K562 (cell line): ENCODE measurements at regions not wholly inside any gene's neighbourhood (a gene's known extent, or its start where the extent isn't known, plus 50 kb on each side); places are given as distances from the start of the nearest gene placed in this dataset.

ENCODE experiments used
- ATAC-seq: fragments of 200-7000 bp; cut with Tn5 transposase; 3 replicates; pipeline ENCODE4 v1.9.1; 2020; ENCODE audit warnings: moderate library complexity
- BruUV-seq: library from RNA; stranded (reverse); fragments of 400-500 nt; replicated peaks from 2 replicates; lab custom pipeline; 2021; lab: Mats Ljungman, UMichigan
- CTCF ChIA-PET: fragments of 300-600 bp; formaldehyde crosslinking; extraction: SDS; loops from one replicate; lab custom pipeline; 2021; ENCODE audit warnings: low intra/inter-chr PET ratio; lab: Yijun Ruan, JAX
- POLR2A ChIA-PET: fragments of 300-600, 350-650 bp; sonication (Branson Sonifier 250); formaldehyde crosslinking; extraction: SDS; loops from one replicate; lab custom pipeline; 2021; ENCODE audit warnings: antibody characterized with exemption, inconsistent platforms; lab: Yijun Ruan, JAX
- DNase-seq, 4 experiments: peaks; one replicate each; pipeline versions ENCODE4 v3.0.0 to v3.0.0-alpha.2; 2011 to 2018; ENCODE audit warnings: low spot score in 3 of 4, mixed read lengths in 3 of 4; ENCODE audit errors: extremely low read depth in 1 of 4
- FAIRE-seq: peaks from 2 replicates; lab custom pipeline; 2011; peaks lifted over from hg19 to GRCh38; lab: Jason Lieb, UNC
- H2AFZ ChIP-seq: 2 replicates; pipeline ENCODE4 v1.6.0; 2011; ENCODE audit warnings: low read depth, low read length, control low read depth, inconsistent platforms
- H3K27ac ChIP-seq: fragments of 200-600 bp; 3 replicates; pipeline ENCODE4 v1.8.0; 2011; ENCODE audit warnings: low read depth, mild to moderate bottlenecking, control low read depth, inconsistent platforms, low read length, moderate library complexity, mixed read lengths; ENCODE audit errors: extremely low read depth
- H3K27me3 ChIP-seq, 2 experiments: fragments of 300-600 bp in 1 of 2; 2 replicates in 1 of 2; 3 replicates in 1 of 2; pipeline versions ENCODE4 v1.6.0 to v1.8.0; 2011; ENCODE audit warnings: inconsistent platforms in 2 of 2, low read length in 2 of 2, mild to moderate bottlenecking in 1 of 2, mixed read lengths in 1 of 2, moderate library complexity in 1 of 2; ENCODE audit not compliant: control insufficient read depth in 2 of 2, insufficient read depth in 2 of 2
- H3K36me3 ChIP-seq: fragments of 300-600 bp; 3 replicates; pipeline ENCODE4 v1.8.0; 2011; ENCODE audit warnings: mild to moderate bottlenecking, low read length, inconsistent platforms; ENCODE audit not compliant: control insufficient read depth, insufficient read depth
- H3K4me1 ChIP-seq, 2 experiments: fragments of 200-600 bp in 1 of 2; replicated peaks in 1 of 2; 2 replicates in 1 of 2; 3 replicates in 1 of 2; pipeline versions ENCODE4 v1.5.1 to v1.8.0; 2011; ENCODE audit warnings: inconsistent platforms in 2 of 2, low read length in 2 of 2, mild to moderate bottlenecking in 1 of 2, mixed read lengths in 1 of 2, moderate library complexity in 1 of 2; ENCODE audit not compliant: control insufficient read depth in 2 of 2, insufficient read depth in 2 of 2
- H3K4me2 ChIP-seq: 2 replicates; pipeline ENCODE4 v1.6.1; 2011; ENCODE audit warnings: low read length, control low read depth, inconsistent platforms, mixed read lengths; ENCODE audit not compliant: insufficient read depth
- H3K4me3 ChIP-seq: fragments of 200-600 bp; sonication (generic), shearing (Covaris generic); 2 replicates; pipeline ENCODE4 v1.5.1; 2016; ENCODE audit warnings: control low read depth, inconsistent platforms
- H3K79me2 ChIP-seq: fragments of 200-600 bp; 3 replicates; pipeline ENCODE4 v1.8.0; 2011; ENCODE audit warnings: low read length, inconsistent platforms; ENCODE audit not compliant: control insufficient read depth, insufficient read depth
- H3K9ac ChIP-seq, 2 experiments: 2 replicates each; pipeline versions ENCODE4 v1.6.0 to v1.6.1; 2011; ENCODE audit warnings: low read depth in 2 of 2, low read length in 2 of 2, control low read depth in 1 of 2, inconsistent platforms in 1 of 2, mild to moderate bottlenecking in 1 of 2, mixed read lengths in 1 of 2; ENCODE audit not compliant: insufficient read depth in 1 of 2
- H3K9me1 ChIP-seq: one replicate; pipeline ENCODE4 v1.6.0; 2011; ENCODE audit warnings: inconsistent platforms, mild to moderate bottlenecking, low read length, moderate library complexity; ENCODE audit not compliant: control insufficient read depth, insufficient read depth
- H3K9me3 ChIP-seq: replicated peaks from 2 replicates; pipeline ENCODE4 v1.5.1; 2011; ENCODE audit warnings: low read depth, low read length, inconsistent platforms; ENCODE audit not compliant: control insufficient read depth, insufficient read depth
- H4K20me1 ChIP-seq: replicated peaks from 2 replicates; pipeline ENCODE4 v1.6.1; 2011; ENCODE audit warnings: low read length, inconsistent platforms, mixed read lengths; ENCODE audit not compliant: control insufficient read depth, insufficient read depth
- ELF4 ChIP-seq: fragments of 450-650 bp; formaldehyde crosslinking; IDR thresholded peaks from 2 replicates; pipeline ENCODE4 v1.4.0; 2022; ENCODE audit warnings: missing genetic modification characterization
- EP300 ChIP-seq: IDR thresholded peaks from 2 replicates; pipeline ENCODE4 v1.6.1; 2012; ENCODE audit warnings: low read length, improper control_type of control experiment
- GABPA ChIP-seq: fragments of 200-800 bp; sonication (Bioruptor generic); conservative IDR thresholded peaks from 2 replicates; pipeline ENCODE4 v1.6.1; 2016; ENCODE audit warnings: low read depth, missing genetic modification characterization, missing compliant biosample characterization
- GMEB1 ChIP-seq: fragments of 250-450 bp; sonication (Bioruptor Pico); IDR thresholded peaks from 2 replicates; pipeline ENCODE4 v1.4.0; 2020; ENCODE audit warnings: mild to moderate bottlenecking
- IFI16 ChIP-seq: fragments of 250-450 bp; sonication (Bioruptor Pico); IDR thresholded peaks from 2 replicates; pipeline ENCODE4 v2.1.2; 2022; ENCODE audit warnings: mild to moderate bottlenecking, inconsistent platforms
- KAT7 ChIP-seq: sonication (generic); formaldehyde crosslinking; IDR thresholded peaks from 2 replicates; pipeline ENCODE4 v1.8.0; 2022; ENCODE audit warnings: missing genetic modification reagents, mild to moderate bottlenecking, borderline replicate concordance
- MECOM ChIP-seq: fragments of 250-450 bp; sonication (Bioruptor Pico); IDR thresholded peaks from 2 replicates; pipeline ENCODE4 v1.8.0; 2022; ENCODE audit warnings: inconsistent platforms
- NRF1 ChIP-seq, 2 experiments: fragments of 450-650 bp; IDR thresholded peaks in 1 of 2; conservative IDR thresholded peaks in 1 of 2; 2 replicates each; pipeline ENCODE4 v1.6.1; 2014; ENCODE audit warnings: mild to moderate bottlenecking in 2 of 2
- RAD51 ChIP-seq: fragments of 450-650 bp; IDR thresholded peaks from 2 replicates; pipeline ENCODE4 v1.7.1; 2016; ENCODE audit warnings: low read depth, mild to moderate bottlenecking, borderline replicate concordance
- RBFOX2 ChIP-seq: fragments of 200-400 bp; formaldehyde crosslinking; IDR thresholded peaks from 2 replicates; pipeline ENCODE4 v1.6.1; 2017; ENCODE audit warnings: low read depth, mild to moderate bottlenecking, low read length, moderate library complexity
- SP2 ChIP-seq: IDR thresholded peaks from 2 replicates; pipeline ENCODE4 v1.6.1; 2011; ENCODE audit warnings: mild to moderate bottlenecking, low read depth, low read length, moderate library complexity; ENCODE audit not compliant: poor library complexity, severe bottlenecking; ENCODE audit errors: extremely low read depth
- SREBF1 ChIP-seq: fragments of 150-350 bp; IDR thresholded peaks from 2 replicates; pipeline ENCODE4 v1.6.1; 2014; ENCODE audit warnings: antibody characterized with exemption, low read depth, low read length, borderline replicate concordance
- TRIM28 ChIP-seq: fragments of 450-650 bp; IDR thresholded peaks from 2 replicates; pipeline ENCODE4 v1.6.1; 2017
- ZBTB11 ChIP-seq, 3 experiments: fragments of 200-800 bp in 1 of 3; fragments of 250-450 bp in 1 of 3; fragments of 450-650 bp in 1 of 3; sonication (Bioruptor Pico) in 1 of 3; sonication (Bioruptor generic) in 1 of 3; formaldehyde crosslinking in 1 of 3; IDR thresholded peaks; 2 replicates each; pipeline versions ENCODE4 v1.6.1 to v1.8.0; 2016 to 2022; ENCODE audit warnings: mild to moderate bottlenecking in 2 of 3, missing genetic modification characterization in 2 of 3, missing compliant biosample characterization in 1 of 3, moderate library complexity in 1 of 3
- ZBTB34 ChIP-seq: fragments of 250-450 bp; sonication (Bioruptor Pico); IDR thresholded peaks from 2 replicates; pipeline ENCODE4 v1.8.0; 2021; ENCODE audit warnings: mild to moderate bottlenecking, moderate library complexity
- ZFP1 ChIP-seq: fragments of 450-650 bp; formaldehyde crosslinking; IDR thresholded peaks from 2 replicates; pipeline ENCODE4 v1.4.0; 2020; ENCODE audit warnings: mild to moderate bottlenecking, mixed read lengths
- ZNF561 ChIP-seq: fragments of 450-650 bp; formaldehyde crosslinking; conservative IDR thresholded peaks from 2 replicates; pipeline ENCODE4 v1.4.0; 2020; ENCODE audit warnings: mild to moderate bottlenecking, moderate library complexity
- WGBS: fragments of 100-300 bp; shearing (Covaris generic); methylation state at CpG from one replicate; pipeline ENCODE4 v1.1.6; 2016; ENCODE audit warnings: low coverage, mixed read lengths; ENCODE audit not compliant: insufficient coverage; ENCODE audit errors: missing lambda C conversion rate; 5-methylcytosine and 5-hydroxymethylcytosine counted together
- in situ Hi-C: fragments of 300-500 bp; cut with MboI; formaldehyde crosslinking; loops from 4 replicates; pipeline ENCODE4 v1.15.0; 2018; ENCODE audit warnings: inconsistent platforms, mixed read lengths
- intact Hi-C: fragments of 100-400 bp; cut with micrococcal nuclease; formaldehyde crosslinking; loops from 2 replicates; pipeline ENCODE4 v1.14.2; 2022

GRCh38 chr18:27244259-27244658 is 59.2 kb upstream of the CHST9 start:
- WGBS, result 0% methylated on average over 4 of the region's 4 CpGs
- Histone ChIP-seq H4K20me1 (no peaks in the 10 kb centered on the region), H3K27me3 (no peaks in the 10 kb centered on the region), H3K4me3 (no peak overlapping the region), H2AFZ (no peak overlapping the region), H3K9ac (no peak overlapping the region), H3K9me3 (no peaks in the 10 kb centered on the region; the same call in 1 of the 2 replicates), H3K4me1 (no peaks in the 10 kb centered on the region), H3K36me3 (no peaks in the 10 kb centered on the region), H3K79me2 (no peaks in the 10 kb centered on the region), H3K27ac (no peak overlapping the region), H3K4me2 (no peak overlapping the region), H3K9me1 (no peaks in the 10 kb centered on the region)
- ATAC-seq (no peak), FAIRE-seq (no peak), DNase-seq (no peak)
- CTCF ChIA-PET, result no interaction called here
- POLR2A ChIA-PET, result no interaction called here
- intact Hi-C loops (no loop called here), in situ Hi-C loops (no loop called here)
- BruUV-seq, result no TSS peak
- TF ChIP-seq ZBTB34 (CRISPR knock-in tag) (no peak), GMEB1 (no peak), TRIM28 (no peak), SP2 (no peak), RAD51 (no peak), EP300 (no peak), ELF4 (CRISPR knock-in tag) (no peak), ZFP1 (CRISPR knock-in tag) (no peak), IFI16 (CRISPR knock-in tag) (no peak), ZBTB11 (CRISPR knock-in tag; IDR thresholded peaks at IDR 0.05) (no peak), ZNF561 (CRISPR knock-in tag) (no peak), GABPA (tag) (no peak), KAT7 (CRISPR knock-in tag) (no peak), SREBF1 (no peak), RBFOX2 (no peak), MECOM (CRISPR knock-in tag) (no peak), NRF1 (conservative IDR thresholded peaks at IDR 0.05 in 1 of 2, IDR thresholded peaks at IDR 0.05 in 1 of 2) (no peak)
